B cell (primary cell): ENCODE measurements at regions not wholly inside any gene's neighbourhood (a gene's known extent, or its start where the extent isn't known, plus 50 kb on each side); places are given as distances from the start of the nearest gene placed in this dataset.
"Not testable (repeated sequence)": the region's sequence is repeated elsewhere in the genome, so short reads cannot be mapped to it uniquely, and the experiment has no call there.

Experiments used
- ATAC-seq: fragments of 200-7000 bp; cut with Tn5 transposase; one replicate; pipeline ENCODE4 v1.10.0; 2021; ENCODE audit warnings: low read depth, mild to moderate bottlenecking, moderate number of reproducible peaks, moderate library complexity
- CTCF ChIA-PET: fragments of 350-600 bp; sonication (Branson Sonifier 250); formaldehyde crosslinking; loops from one replicate; lab custom pipeline; 2021; ENCODE audit warnings: antibody characterized with exemption, inconsistent platforms; lab: Charles Lee
- POLR2A ChIA-PET: fragments of 350-600 bp; sonication (Branson Sonifier 250); formaldehyde crosslinking; loops from one replicate; lab custom pipeline; 2021; ENCODE audit warnings: antibody characterized with exemption; lab: Charles Lee
- DNase-seq: peaks from one replicate; pipeline ENCODE4 v3.0.0; 2013
- H2AFZ ChIP-seq: 2 replicates; pipeline ENCODE4 v1.6.1; 2012; ENCODE audit warnings: mild to moderate bottlenecking, low read depth, low read length; ENCODE audit not compliant: insufficient read depth, poor library complexity, severe bottlenecking
- H3K27ac ChIP-seq, 2 donors: 1 replicate in 1 of 2; 2 replicates in 1 of 2; pipeline ENCODE4 v1.5.1; 2012 to 2013; ENCODE audit warnings: low read length in 2 of 2, mild to moderate bottlenecking in 2 of 2, moderate library complexity in 1 of 2
- H3K27me3 ChIP-seq, 4 experiments: fragments of 200-600 bp in 1 of 4; sonication (generic) in 1 of 4; replicated peaks in 1 of 4; 1 replicate in 2 of 4; 2 replicates in 2 of 4; pipeline versions ENCODE4 v1.6.1 to v1.7.0; 2013 to 2016; ENCODE audit warnings: low read length in 3 of 4, mild to moderate bottlenecking in 2 of 4, mixed read lengths in 1 of 4, moderate library complexity in 1 of 4; ENCODE audit not compliant: insufficient read depth in 4 of 4, control insufficient read depth in 3 of 4; ENCODE audit errors: control extremely low read depth in 1 of 4
- H3K36me3 ChIP-seq, 2 experiments: replicated peaks in 1 of 2; 1 replicate in 1 of 2; 2 replicates in 1 of 2; pipeline versions ENCODE4 v1.6.1 to v1.7.1; 2013; ENCODE audit warnings: low read length in 1 of 2; ENCODE audit not compliant: insufficient read depth in 2 of 2, control insufficient read depth in 1 of 2; ENCODE audit errors: control extremely low read depth in 1 of 2, extremely low read depth in 1 of 2
- H3K4me1 ChIP-seq, 2 donors: fragments of 200-600 bp in 1 of 2; sonication (generic) in 1 of 2; 1 replicate in 1 of 2; 2 replicates in 1 of 2; pipeline versions ENCODE4 v1.5.1 to v1.6.1; 2013 to 2017; ENCODE audit warnings: low read length in 2 of 2; ENCODE audit not compliant: control insufficient read depth in 2 of 2, insufficient read depth in 2 of 2
- H3K4me2 ChIP-seq: replicated peaks from 2 replicates; pipeline ENCODE3; 2012; ENCODE audit warnings: mild to moderate bottlenecking, low read depth, low read length; ENCODE audit not compliant: poor library complexity, severe bottlenecking
- H3K4me3 ChIP-seq, 5 experiments: fragments of 200-600 bp in 1 of 5; sonication (generic) in 1 of 5; 1 replicate in 3 of 5; 2 replicates in 2 of 5; pipeline versions ENCODE4 v1.5.1 to v1.7.0; 2011 to 2016; ENCODE audit warnings: low read length in 4 of 5, mild to moderate bottlenecking in 4 of 5, low read depth in 2 of 5, control low read depth in 1 of 5, moderate library complexity in 1 of 5; ENCODE audit not compliant: insufficient read depth in 1 of 5; ENCODE audit errors: control extremely low read depth in 1 of 5, extremely low read depth in 1 of 5
- H3K79me2 ChIP-seq: fragments of 200-600 bp; sonication (generic); one replicate; pipeline ENCODE4 v1.6.0; 2016; ENCODE audit warnings: low read length; ENCODE audit not compliant: control insufficient read depth, insufficient read depth
- H3K9ac ChIP-seq: fragments of 200-600 bp; sonication (generic); 2 replicates; pipeline ENCODE4 v1.6.1; 2017; ENCODE audit warnings: mild to moderate bottlenecking, low read length, moderate library complexity
- H3K9me3 ChIP-seq, 3 donors: one replicate each; pipeline versions ENCODE4 v1.6.1 to v1.7.1; 2013; ENCODE audit warnings: low read length in 2 of 3; ENCODE audit not compliant: control insufficient read depth in 2 of 3, insufficient read depth in 1 of 3; ENCODE audit errors: control extremely low read depth in 1 of 3
- H4K20me1 ChIP-seq: 2 replicates; pipeline ENCODE4 v1.6.0; 2012; ENCODE audit warnings: mild to moderate bottlenecking, low read length; ENCODE audit not compliant: insufficient read depth, control insufficient read depth, poor library complexity, severe bottlenecking
- H3K27ac Mint-ChIP-seq: one replicate; pipeline ENCODE4 v1.8.0; 2021; ENCODE audit warnings: mixed read lengths
- H3K27me3 Mint-ChIP-seq: one replicate; pipeline ENCODE4 v1.8.0; 2021; ENCODE audit warnings: mixed read lengths
- H3K4me1 Mint-ChIP-seq: one replicate; pipeline ENCODE4 v1.8.0; 2021; ENCODE audit warnings: mixed read lengths
- H3K4me3 Mint-ChIP-seq: one replicate; pipeline ENCODE4 v1.8.0; 2021; ENCODE audit warnings: mixed read lengths
- H3K9me3 Mint-ChIP-seq: one replicate; pipeline ENCODE4 v1.8.0; 2022; ENCODE audit warnings: mixed read lengths; ENCODE audit not compliant: insufficient read depth
- EZH2 ChIP-seq: IDR thresholded peaks from 2 replicates; pipeline ENCODE4 v1.6.1; 2012; ENCODE audit warnings: borderline replicate concordance, low read depth, mild to moderate bottlenecking, moderate library complexity, low read length; ENCODE audit not compliant: insufficient read depth, poor library complexity, severe bottlenecking
- WGBS: methylation state at CpG from one replicate; pipeline ENCODE4 v1.1.5; 2013; ENCODE audit warnings: missing lambda C conversion rate; ENCODE audit not compliant: insufficient coverage; 5-methylcytosine and 5-hydroxymethylcytosine counted together
- intact Hi-C: fragments of 100-400 bp; cut with micrococcal nuclease; formaldehyde crosslinking; loops from one replicate; pipeline ENCODE4 v1.10.0; 2022
- TF ChIP-seq, protein P1 (sequence below): fragments of 200-600 bp; IDR thresholded peaks from one replicate; pipeline ENCODE4 v1.8.0; 2022; ENCODE audit warnings: antibody characterized with exemption, mild to moderate bottlenecking

DNA sequence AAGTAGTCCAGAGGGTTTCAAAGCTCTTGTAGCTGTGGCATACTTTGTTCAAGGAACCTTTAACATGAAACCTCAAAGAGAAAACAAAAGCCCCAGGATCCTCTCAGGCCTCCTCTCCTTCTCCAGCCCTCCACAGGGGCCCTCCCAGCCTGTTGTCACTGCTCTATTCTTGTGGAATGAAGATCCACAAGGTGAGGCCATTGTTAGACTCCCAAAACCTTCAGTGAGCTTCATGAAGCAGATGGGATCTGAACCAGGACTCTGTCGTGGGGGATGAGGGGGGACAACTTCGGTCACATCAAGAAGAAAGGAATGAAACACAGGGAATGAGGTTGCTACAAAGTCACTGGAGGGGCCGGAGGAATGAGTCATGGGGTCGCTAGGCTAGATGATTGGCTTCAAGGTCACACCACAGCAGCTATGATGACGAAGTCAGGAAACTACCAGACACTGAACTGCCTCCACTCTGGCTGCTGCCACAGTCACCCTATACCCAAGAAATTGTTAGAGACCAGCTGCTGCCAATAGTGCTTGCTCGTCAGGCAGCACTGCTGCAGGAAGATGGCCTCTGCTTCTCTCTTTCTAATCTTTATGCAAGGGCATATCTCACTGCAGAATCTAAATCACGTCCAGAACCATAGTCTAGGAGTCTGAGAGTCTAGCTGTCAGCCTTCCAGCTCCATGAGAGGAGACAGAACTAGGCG lies 208.8 kb downstream of the HIBADH start:
- no peaks in the 10 kb centered on the region for H4K20me1 ChIP-seq
- no peaks in the 10 kb centered on the region for H3K36me3 ChIP-seq
- intact Hi-C loops: no loop called here
- no peaks in the 10 kb centered on the region for H3K27me3 ChIP-seq
- ChIA-PET POLR2A (no interaction called here), CTCF (no interaction called here)
- H3K4me3 Mint-ChIP-seq: no peak overlapping the region
- no peak overlapping the region for H3K4me3 ChIP-seq
- peaks cover 25% of the 10 kb centered on the region for H3K27me3 Mint-ChIP-seq
- no peaks in the 10 kb centered on the region for H3K4me1 ChIP-seq
- 91% methylated on average over 8 of the region's 8 CpGs for WGBS
- no peak for ATAC-seq
- no peak overlapping the region for H3K27ac Mint-ChIP-seq
- no peaks in the 10 kb centered on the region for H3K4me1 Mint-ChIP-seq
- no peaks in the 10 kb centered on the region for H3K79me2 ChIP-seq
- H2AFZ ChIP-seq: no peak overlapping the region
- TF ChIP-seq EZH2: no peak
- TF ChIP-seq, protein P1, sequence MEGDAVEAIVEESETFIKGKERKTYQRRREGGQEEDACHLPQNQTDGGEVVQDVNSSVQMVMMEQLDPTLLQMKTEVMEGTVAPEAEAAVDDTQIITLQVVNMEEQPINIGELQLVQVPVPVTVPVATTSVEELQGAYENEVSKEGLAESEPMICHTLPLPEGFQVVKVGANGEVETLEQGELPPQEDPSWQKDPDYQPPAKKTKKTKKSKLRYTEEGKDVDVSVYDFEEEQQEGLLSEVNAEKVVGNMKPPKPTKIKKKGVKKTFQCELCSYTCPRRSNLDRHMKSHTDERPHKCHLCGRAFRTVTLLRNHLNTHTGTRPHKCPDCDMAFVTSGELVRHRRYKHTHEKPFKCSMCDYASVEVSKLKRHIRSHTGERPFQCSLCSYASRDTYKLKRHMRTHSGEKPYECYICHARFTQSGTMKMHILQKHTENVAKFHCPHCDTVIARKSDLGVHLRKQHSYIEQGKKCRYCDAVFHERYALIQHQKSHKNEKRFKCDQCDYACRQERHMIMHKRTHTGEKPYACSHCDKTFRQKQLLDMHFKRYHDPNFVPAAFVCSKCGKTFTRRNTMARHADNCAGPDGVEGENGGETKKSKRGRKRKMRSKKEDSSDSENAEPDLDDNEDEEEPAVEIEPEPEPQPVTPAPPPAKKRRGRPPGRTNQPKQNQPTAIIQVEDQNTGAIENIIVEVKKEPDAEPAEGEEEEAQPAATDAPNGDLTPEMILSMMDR: no peak
- no peaks in the 10 kb centered on the region for H3K9me3 ChIP-seq
- no peak overlapping the region for H3K4me2 ChIP-seq
- H3K9me3 Mint-ChIP-seq: no peaks in the 10 kb centered on the region
- no peak for DNase-seq
- no peak overlapping the region for H3K9ac ChIP-seq
- H3K27ac ChIP-seq: no peak overlapping the region

- H3K4me3 Mint-ChIP-seq, CTCF ChIA-PET, H3K4me3 ChIP-seq, H3K9ac ChIP-seq, H3K36me3 ChIP-seq, H3K4me1 Mint-ChIP-seq, DNase-seq, H2AFZ ChIP-seq, H3K4me2 ChIP-seq, H3K27ac ChIP-seq, H3K9me3 ChIP-seq, H3K9me3 Mint-ChIP-seq, H4K20me1 ChIP-seq, H3K27ac Mint-ChIP-seq, POLR2A ChIA-PET, H3K79me2 ChIP-seq, intact Hi-C loops, ATAC-seq, H3K27me3 ChIP-seq, H3K4me1 ChIP-seq: not testable (repeated sequence)
- 90% methylated on average over 9 of the region's 16 CpGs for WGBS
- H3K27me3 Mint-ChIP-seq: peaks cover 32% of the 10 kb centered on the region
These were observed 205.6 kb downstream of the HIBADH start for GRCh38 chr7:27457120-27457519.

DNA sequence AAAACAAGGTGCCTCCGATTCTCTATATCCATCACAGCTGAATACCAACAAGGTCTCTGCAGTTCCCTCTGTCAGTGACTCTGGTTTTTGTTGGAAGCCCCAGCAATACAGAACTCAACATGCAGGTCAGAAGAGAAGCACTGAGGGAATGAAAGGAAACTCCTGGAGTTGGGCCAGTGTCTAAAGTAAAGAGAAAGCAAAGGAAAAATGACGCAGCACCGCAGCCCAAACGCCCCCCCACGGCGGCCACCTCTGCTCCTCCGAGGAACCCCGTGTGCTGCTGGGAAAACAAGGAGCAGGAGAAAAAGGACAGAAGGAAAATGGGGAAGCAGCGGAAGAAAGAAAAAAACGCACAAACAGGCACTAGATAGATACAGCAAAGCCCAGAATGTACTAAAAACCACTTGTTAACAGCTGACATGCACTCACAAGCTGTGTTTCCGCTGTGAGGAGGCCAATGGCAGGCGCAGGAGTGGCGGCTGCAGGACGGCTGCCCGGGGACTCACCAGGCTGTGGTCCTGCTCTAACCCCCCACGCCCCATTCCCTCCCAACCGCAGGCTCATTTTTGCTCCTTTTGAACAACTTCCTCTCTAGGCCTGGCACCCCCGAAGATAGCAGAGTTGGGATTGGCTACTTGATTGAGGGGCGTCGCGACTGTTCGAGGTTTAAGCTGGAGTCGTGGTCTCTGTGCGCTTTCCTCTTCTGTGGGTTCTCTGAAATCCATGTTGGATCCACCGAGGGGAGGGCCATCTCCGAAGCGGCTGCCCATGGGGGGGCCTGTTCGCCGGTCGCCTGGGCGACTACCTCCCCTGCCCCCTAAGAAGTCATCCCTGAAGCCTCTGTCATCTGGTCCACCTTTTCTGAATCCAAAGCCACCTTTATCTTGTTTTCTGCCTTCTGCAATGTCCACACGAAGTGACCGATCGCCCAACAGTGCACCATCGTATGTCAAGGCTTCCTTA lies 204.8 kb downstream of the HIBADH start:
- H3K9me3 ChIP-seq, H3K4me3 ChIP-seq, H3K4me1 ChIP-seq, POLR2A ChIA-PET, H3K4me1 Mint-ChIP-seq, H3K9me3 Mint-ChIP-seq, H3K27me3 ChIP-seq, H3K4me3 Mint-ChIP-seq, CTCF ChIA-PET, H3K4me2 ChIP-seq, H2AFZ ChIP-seq, ATAC-seq, DNase-seq, H3K27ac ChIP-seq, H3K36me3 ChIP-seq, intact Hi-C loops, H3K27ac Mint-ChIP-seq, H4K20me1 ChIP-seq, H3K79me2 ChIP-seq, H3K9ac ChIP-seq: not testable (repeated sequence)
- peaks cover 35% of the 10 kb centered on the region for H3K27me3 Mint-ChIP-seq
- 87% methylated on average over 22 of the region's 35 CpGs for WGBS
